Activated CD8-positive, alpha-beta memory T cell treated with anti-CD3 and anti-CD28 coated beads, Interleukin-2, amount 50 U/mL, for 1 hour (primary cell): ENCODE measurements at regions not wholly inside any gene's neighbourhood (a gene's known extent, or its start where the extent isn't known, plus 50 kb on each side); places are given as distances from the start of the nearest gene placed in this dataset.

ENCODE experiments used
- DNase-seq: peaks from one replicate; pipeline ENCODE4 v3.0.0-alpha.2; 2020; ENCODE audit errors: extremely low read depth

DNA sequence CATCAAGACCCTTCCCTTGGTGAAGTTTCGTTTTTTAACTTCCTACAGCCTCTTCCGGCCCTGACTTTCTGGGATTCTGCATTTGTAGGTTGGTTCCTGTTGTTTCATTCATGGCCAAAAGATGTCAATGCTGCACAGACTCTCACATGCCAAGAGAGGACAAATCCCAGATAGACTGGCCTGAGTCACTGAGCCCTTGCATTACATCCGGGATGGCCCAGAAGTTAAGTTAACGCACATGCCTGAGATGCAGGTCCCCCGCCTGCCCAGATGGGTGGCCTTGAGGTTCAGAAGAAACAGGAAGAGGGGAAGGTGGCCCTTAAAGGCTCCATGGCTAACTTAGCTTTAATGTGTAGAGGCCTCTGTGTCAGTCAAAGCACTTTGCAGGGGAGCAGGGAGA, 51.6 kb upstream of the SRGAP3 start:
- no peak for DNase-seq

DNA sequence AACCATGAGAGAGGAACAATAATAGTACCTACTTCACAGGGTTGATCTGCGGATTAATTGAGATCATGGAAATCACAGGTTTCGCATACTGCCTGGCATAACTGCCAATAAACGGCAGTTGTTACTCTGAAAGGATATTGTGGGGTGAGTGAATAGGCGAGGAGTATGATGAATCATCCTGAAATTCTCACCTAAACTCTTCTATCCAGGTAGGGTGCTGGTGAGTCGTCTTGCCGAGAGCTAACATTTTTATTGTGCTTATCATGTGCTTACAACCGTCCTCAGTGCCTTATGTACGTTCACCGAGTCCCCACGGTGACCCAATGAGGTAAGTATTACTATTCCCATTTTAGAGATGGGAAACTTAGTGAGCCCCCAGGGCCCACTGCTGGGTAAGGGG, 52.4 kb upstream of the SRGAP3 start:
- DNase-seq, result no peak

DNA sequence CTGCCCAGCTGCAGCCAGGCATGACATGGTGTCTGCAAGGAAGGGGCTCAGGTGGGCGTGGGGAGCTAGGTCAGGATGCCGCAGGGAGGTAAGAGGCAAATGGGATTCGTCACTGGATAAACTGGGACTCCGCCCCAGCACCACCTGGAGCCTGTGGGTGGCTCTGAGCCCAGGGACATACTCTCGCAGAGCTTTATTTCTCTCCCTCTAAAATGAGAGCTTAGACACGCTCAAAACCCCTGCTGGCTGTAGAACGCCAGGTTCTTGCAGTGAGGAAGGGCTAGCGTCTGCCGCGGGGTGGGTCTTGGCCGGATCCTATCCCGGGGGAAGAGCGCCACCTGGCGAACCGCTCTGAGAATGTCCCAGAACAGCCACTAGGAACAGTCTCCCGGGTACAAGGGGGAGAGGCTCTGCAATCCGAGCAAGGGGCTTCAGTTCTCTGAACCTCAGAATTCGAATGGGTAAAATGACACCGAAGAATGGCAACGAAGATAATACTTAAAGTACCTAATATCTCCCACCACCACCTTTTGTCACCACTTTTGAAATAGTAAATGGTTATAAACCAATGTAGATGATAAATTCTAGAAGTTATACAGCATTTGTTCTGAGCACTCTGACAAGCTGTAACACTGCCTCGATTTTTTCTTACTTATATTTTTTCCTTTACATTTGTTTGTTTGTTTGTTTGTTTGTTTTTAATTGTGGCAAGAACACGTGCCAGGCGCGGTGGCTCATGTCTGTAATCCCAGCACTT, 53.2 kb upstream of the SRGAP3 start:
- peak; percentile 44 for DNase-seq

DNA sequence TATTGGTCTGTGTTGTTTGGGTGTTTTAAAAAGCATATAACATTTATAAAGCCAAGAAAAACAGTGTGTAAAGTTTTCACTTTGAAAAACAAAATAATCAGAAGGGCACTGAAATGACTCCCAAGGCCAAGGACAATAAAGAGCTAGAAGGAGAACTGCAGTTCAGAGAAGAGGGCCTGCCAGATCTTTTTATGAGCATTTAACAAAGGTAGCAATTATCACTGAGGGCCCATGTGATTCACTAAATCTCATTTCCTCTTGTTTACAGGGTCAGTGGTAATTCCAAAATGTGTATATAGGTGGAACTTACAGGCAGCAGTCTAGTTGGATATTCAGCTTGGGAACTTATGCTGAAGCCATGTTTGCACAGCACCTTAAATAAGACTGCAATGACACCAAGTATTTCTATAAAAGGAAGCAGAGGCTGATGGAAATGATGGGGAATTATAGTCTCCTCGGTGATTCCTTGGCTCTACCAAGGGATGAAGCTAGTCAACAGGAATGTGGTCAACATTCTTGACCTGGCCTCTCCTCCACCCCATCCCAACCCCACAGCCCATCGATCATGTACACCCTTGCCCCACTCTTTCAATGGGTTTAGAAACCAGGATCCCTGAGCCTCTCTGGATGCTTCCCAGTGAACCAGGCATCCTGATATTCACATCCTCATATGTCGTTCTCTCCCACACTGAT, 54.4 kb upstream of the THUMPD3 start:
- no peak for DNase-seq

DNA sequence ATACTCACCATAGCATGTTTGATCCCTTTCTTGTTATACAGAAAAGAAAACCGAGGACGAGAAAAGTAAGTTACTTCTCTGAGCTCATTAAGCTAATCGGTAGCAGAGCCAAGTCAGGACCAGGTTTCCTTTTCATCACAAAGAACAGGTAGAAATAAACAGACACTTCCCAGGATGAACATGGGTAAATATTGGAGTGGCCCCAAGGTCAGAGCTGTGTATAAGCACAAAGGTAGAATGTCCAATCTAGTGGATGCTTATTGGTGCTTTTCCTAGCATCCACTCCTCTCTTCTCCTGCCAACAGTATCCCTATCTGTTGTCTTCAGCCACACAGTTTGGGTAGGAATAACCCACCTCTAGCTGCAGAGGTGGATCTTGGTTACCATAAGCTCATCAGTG, 52.8 kb upstream of the THUMPD3 start:
- DNase-seq, result no peak

DNA sequence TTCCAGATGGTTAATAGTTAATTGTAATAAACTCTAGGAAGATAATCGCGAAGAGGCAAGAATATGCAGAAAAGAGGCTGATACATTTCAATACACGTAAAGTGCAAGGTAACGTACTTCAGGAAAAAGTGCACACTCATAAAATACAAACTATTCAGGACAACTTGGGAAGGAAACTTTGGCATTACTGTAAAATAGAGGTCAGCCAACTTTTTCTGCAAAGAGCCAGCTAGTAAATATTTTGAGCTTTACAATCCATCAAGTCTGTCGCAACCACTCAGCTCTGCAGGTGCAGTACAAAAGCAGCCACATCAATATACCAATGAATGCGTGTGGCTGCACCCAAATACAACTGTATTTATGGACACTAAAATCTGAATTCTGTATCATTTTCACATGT, 51.6 kb upstream of the THUMPD3 start:
- DNase-seq, result no peak
